Activated CD8-positive, alpha-beta memory T cell treated with anti-CD3 and anti-CD28 coated beads, Interleukin-2, amount 50 U/mL, for 48 hours (primary cell): ENCODE measurements at regions not wholly inside any gene's neighbourhood (a gene's known extent, or its start where the extent isn't known, plus 50 kb on each side); places are given as distances from the start of the nearest gene placed in this dataset.

Experiments used
- DNase-seq: peaks from one replicate; pipeline ENCODE4 v3.0.0-alpha.2; 2020

DNA sequence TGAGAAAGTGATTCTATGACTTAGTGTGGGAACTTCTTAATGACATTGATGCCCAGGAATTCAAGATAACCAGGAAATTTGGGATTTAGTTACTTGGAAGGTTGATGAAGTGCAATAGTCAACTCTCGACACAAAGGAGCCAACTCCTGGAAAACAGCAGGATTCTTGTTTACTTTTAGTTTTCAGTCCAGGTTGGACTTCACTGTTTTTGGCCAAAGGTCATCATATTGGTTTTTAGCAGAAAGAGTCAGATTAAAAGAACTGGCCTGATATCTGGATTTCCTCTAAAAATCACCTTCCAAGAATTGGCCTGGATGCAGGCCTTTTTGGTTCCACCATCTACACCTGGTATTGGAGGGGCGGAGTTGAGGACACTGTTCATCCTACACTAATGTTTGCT is 60.1 kb upstream of the SALL1 start:
- DNase-seq: no peak

- DNase-seq: no peak
Measured at GRCh38 chr16:51210087-51210486, 59.0 kb upstream of the SALL1 start.

DNA sequence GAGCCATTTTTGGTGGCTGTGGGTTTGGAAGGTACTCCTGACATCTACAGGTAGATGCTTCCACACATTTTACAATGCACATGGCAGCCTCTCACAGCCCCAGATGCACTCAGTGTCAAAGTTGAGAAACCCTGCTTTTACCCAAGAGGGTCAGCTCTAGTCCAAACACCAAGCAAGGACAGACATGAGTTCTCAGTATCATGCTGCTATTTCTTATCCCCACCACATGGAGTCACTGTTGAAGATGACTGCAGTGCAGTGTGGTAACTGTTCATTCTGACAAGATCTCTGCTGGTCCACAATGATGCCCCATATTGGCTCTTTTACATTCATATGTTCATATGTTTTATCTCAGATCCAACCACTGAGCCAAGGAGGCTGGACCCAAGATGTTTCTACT is 50.5 kb upstream of the SALL1 start:
- no peak for DNase-seq
